ENCODE measurements at regions not wholly inside any gene's neighbourhood (a gene's known extent, or its start where the extent isn't known, plus 50 kb on each side); places are given as distances from the start of the nearest gene placed in this dataset.

- no peak for ATAC-seq (ENCODE audit: low read depth)
- CTCF ChIA-PET, result no interaction called here
- dilution Hi-C loops (cut with HindIII; ENCODE audit: low sequenced_read_pairs, unreplicated experiment), result no loop called here
Measured at GRCh38 chr5:7014611-7015010, 301.4 kb downstream of the TENT4A start.

More at GRCh38 chr5:7014611-7015010, 301.4 kb downstream of the TENT4A start:
- TF ChIP-seq RAD21 (IDR thresholded peaks at IDR 0.05; ENCODE audit: low read length), result no peak
- no peak for TF ChIP-seq FOS (IDR thresholded peaks at IDR 0.05; ENCODE audit: low read depth, low read length)
- TF ChIP-seq POLR2A (IDR thresholded peaks at IDR 0.05; ENCODE audit: low read depth, low read length), result no peak
- TF ChIP-seq BHLHE40 (IDR thresholded peaks at IDR 0.05; ENCODE audit: low read depth, low read length), result no peak
- no peak for TF ChIP-seq NFE2L2 (IDR thresholded peaks at IDR 0.05; ENCODE audit: low read depth, low read length)
- TF ChIP-seq CEBPB (IDR thresholded peaks at IDR 0.05; ENCODE audit: low read depth, low read length), result no peak
- no peak for TF ChIP-seq CTCF (conservative IDR thresholded peaks at IDR 0.05; ENCODE audit: low read depth, low read length)
- TF ChIP-seq SMC3 (IDR thresholded peaks at IDR 0.05; ENCODE audit: low read depth, low read length), result no peak
- no peak for TF ChIP-seq RCOR1 (IDR thresholded peaks at IDR 0.05; ENCODE audit: insufficient replicate concordance, low read length)
- TF ChIP-seq MXI1 (IDR thresholded peaks at IDR 0.05; ENCODE audit: borderline replicate concordance, low read depth, low read length), result no peak
- no peak for TF ChIP-seq MAZ (IDR thresholded peaks at IDR 0.05; ENCODE audit: borderline replicate concordance, low read depth, low read length)
- no peak for TF ChIP-seq ELK1 (IDR thresholded peaks at IDR 0.05; ENCODE audit: borderline replicate concordance, low read depth, low read length)
- no peak for TF ChIP-seq MAFK (IDR thresholded peaks at IDR 0.05; ENCODE audit: low read depth, low read length)
- POLR2A ChIA-PET (ENCODE audit: unreplicated experiment), result no interaction called here
- no peak overlapping the region for H2BK20ac ChIP-seq (ENCODE audit: low read depth, low read length)
- no peak overlapping the region for H2BK15ac ChIP-seq (ENCODE audit: low read depth, low read length)
- H4K8ac ChIP-seq (ENCODE audit: low read depth in 2 of 2, low read length in 2 of 2), result no peak overlapping the region
- no peaks in the 10 kb centered on the region for H3K9me1 ChIP-seq (ENCODE audit: insufficient read depth, low read length)
- H3K27ac ChIP-seq (ENCODE audit: insufficient read depth, low read length), result no peak overlapping the region
- BruUV-seq (replicated peaks), result no TSS peak
- no peaks in the 10 kb centered on the region for H3K36me3 ChIP-seq (ENCODE audit: control insufficient read depth, insufficient read depth, low read length)
- H3K4me2 ChIP-seq (ENCODE audit: low read depth, low read length), result no peak overlapping the region
- no peaks in the 10 kb centered on the region for H3K79me1 ChIP-seq (ENCODE audit: low read depth in 1 of 2, low read length in 2 of 2)
- H3K14ac ChIP-seq (replicated peaks; ENCODE audit: low read depth, low read length), result no peak overlapping the region
- no peak overlapping the region for H2AK5ac ChIP-seq (ENCODE audit: low read depth, low read length)
- in situ Hi-C loops (cut with MboI; ENCODE audit: low sequenced_read_pairs) (no loop called here), intact Hi-C loops (cut with micrococcal nuclease) (no loop called here)
- H3K4me3 ChIP-seq (ENCODE audit: insufficient read depth, low read depth, low read length), result no peak overlapping the region
- no peak for DNase-seq
- no peak overlapping the region for H2AK9ac ChIP-seq (replicated peaks; ENCODE audit: low read depth, low read length, poor library complexity)
- no peak overlapping the region for H3K9ac ChIP-seq (ENCODE audit: low read depth, low read length)
- no peak overlapping the region for H3K23ac ChIP-seq (ENCODE audit: low read depth, low read length)
- H4K20me1 ChIP-seq (ENCODE audit: insufficient read depth, low read length), result no peaks in the 10 kb centered on the region
- no CpG with 5 or more reads among the region's 2 CpGs for WGBS, 2 experiments (ENCODE audit: extremely low coverage in 2 of 2, insufficient read length in 1 of 2)
- H4K5ac ChIP-seq (ENCODE audit: low read depth, low read length), result no peak overlapping the region
- no peak overlapping the region for H2BK120ac ChIP-seq (ENCODE audit: low read depth, low read length)
- no peak overlapping the region for H3K18ac ChIP-seq (ENCODE audit: low read depth, low read length)
- peaks cover 18% of the 10 kb centered on the region for H3K9me3 ChIP-seq (ENCODE audit: control insufficient read depth, insufficient read depth, low read length)
- no peaks in the 10 kb centered on the region for H3K4me1 ChIP-seq (ENCODE audit: control insufficient read depth, insufficient read depth, low read length)
- H3K4ac ChIP-seq (ENCODE audit: low read depth, low read length), result no peak overlapping the region
- H3K56ac ChIP-seq (ENCODE audit: extremely low read depth, insufficient read depth, low read length), result no peak overlapping the region
- H3K27me3 ChIP-seq (ENCODE audit: control insufficient read depth, insufficient read depth, low read length), result no peaks in the 10 kb centered on the region
- H2AFZ ChIP-seq (replicated peaks; ENCODE audit: low read length, poor library complexity), result no peak overlapping the region
- no peak overlapping the region for H4K91ac ChIP-seq (ENCODE audit: insufficient read depth, low read depth, low read length)
- H2BK5ac ChIP-seq (ENCODE audit: low read depth, low read length, poor library complexity, severe bottlenecking), result no peak overlapping the region

Data from IMR-90 (cell line).